ENCODE measurements at regions not wholly inside any gene's neighbourhood (a gene's known extent, or its start where the extent isn't known, plus 50 kb on each side); places are given as distances from the start of the nearest gene placed in this dataset.

DNA sequence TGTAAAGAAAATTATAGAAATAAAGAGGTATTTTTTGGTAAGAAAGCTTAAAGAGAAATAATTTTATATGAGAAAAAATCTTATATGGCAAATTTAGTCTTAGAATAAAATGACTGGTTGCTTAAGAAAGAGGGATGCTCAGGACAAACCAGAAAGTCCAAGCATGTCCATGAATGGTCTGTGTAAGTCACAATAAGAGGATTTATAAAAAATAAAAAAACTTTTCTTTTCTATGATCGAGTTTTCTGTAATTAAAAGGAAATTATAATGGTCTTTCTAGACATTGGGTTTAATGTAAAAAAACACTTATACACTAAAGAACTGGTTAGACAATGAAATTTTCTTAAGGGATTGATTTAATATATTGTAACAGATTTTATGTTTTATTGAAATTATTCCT is 819.6 kb downstream of the TBC1D22A start:
- Histone ChIP-seq H3K36me3 (ENCODE audit: control insufficient read depth in 5 of 5, insufficient read depth in 5 of 5, low read length in 5 of 5) (no peaks in the 10 kb centered on the region), H3K27ac (ENCODE audit: low read depth, low read length) (no peak overlapping the region), H3K4me1 (ENCODE audit: control insufficient read depth in 5 of 5, insufficient read depth in 5 of 5, low read length in 5 of 5) (peaks cover 0 to 9% (median 6%) of the 10 kb centered on the region in 5 donors), H3K9ac (ENCODE audit: low read length in 5 of 5) (no peak overlapping the region), H3K4me3 (ENCODE audit: low read depth in 1 of 5, low read length in 5 of 5) (no peak overlapping the region), H3K9me3 (ENCODE audit: control insufficient read depth in 5 of 5, low read length in 5 of 5) (peaks cover 0 to 8% (median 4%) of the 10 kb centered on the region in 5 donors), H3K27me3 (ENCODE audit: control insufficient read depth in 5 of 5, insufficient read depth in 4 of 5, low read length in 5 of 5) (peaks cover 0 to 6% (median 3%) of the 10 kb centered on the region in 5 donors)

GRCh38 chr22:47580121-47580520 is 817.7 kb downstream of the TBC1D22A start:
- Histone ChIP-seq H3K4me3 (ENCODE audit: low read depth in 1 of 5, low read length in 5 of 5) (no peak overlapping the region), H3K36me3 (ENCODE audit: control insufficient read depth in 5 of 5, insufficient read depth in 5 of 5, low read length in 5 of 5) (no peaks in the 10 kb centered on the region), H3K4me1 (ENCODE audit: control insufficient read depth in 5 of 5, insufficient read depth in 5 of 5, low read length in 5 of 5) (peaks cover 0 to 11% (median 6%) of the 10 kb centered on the region in 5 donors), H3K9ac (ENCODE audit: low read length in 5 of 5) (no peak overlapping the region), H3K27ac (ENCODE audit: low read depth, low read length) (no peak overlapping the region), H3K27me3 (ENCODE audit: control insufficient read depth in 5 of 5, insufficient read depth in 4 of 5, low read length in 5 of 5) (no peaks in the 10 kb centered on the region), H3K9me3 (ENCODE audit: control insufficient read depth in 5 of 5, low read length in 5 of 5) (peaks cover 0 to 8% (median 4%) of the 10 kb centered on the region in 5 donors)

GRCh38 chr22:47576908-47577307 is 814.5 kb downstream of the TBC1D22A start:
- H3K4me1 ChIP-seq (ENCODE audit: control insufficient read depth in 5 of 5, insufficient read depth in 5 of 5, low read length in 5 of 5), result peaks cover 0 to 11% (median 6%) of the 10 kb centered on the region in 5 donors
- H3K27ac ChIP-seq (ENCODE audit: low read depth, low read length), result no peak overlapping the region
- H3K36me3 ChIP-seq (ENCODE audit: control insufficient read depth in 5 of 5, insufficient read depth in 5 of 5, low read length in 5 of 5), result no peaks in the 10 kb centered on the region
- no peaks in the 10 kb centered on the region for H3K9me3 ChIP-seq (ENCODE audit: control insufficient read depth in 5 of 5, low read length in 5 of 5)
- H3K9ac ChIP-seq (ENCODE audit: low read length in 5 of 5), result no peak overlapping the region
- peaks cover 0 to 6% (median 0%) of the 10 kb centered on the region in 5 donors for H3K27me3 ChIP-seq (ENCODE audit: control insufficient read depth in 5 of 5, insufficient read depth in 4 of 5, low read length in 5 of 5)
- H3K4me3 ChIP-seq (ENCODE audit: low read depth in 1 of 5, low read length in 5 of 5), result no peak overlapping the region

GRCh38 chr22:47575291-47575690 is 812.8 kb downstream of the TBC1D22A start:
- H3K36me3 ChIP-seq (ENCODE audit: control insufficient read depth in 5 of 5, insufficient read depth in 5 of 5, low read length in 5 of 5), result no peaks in the 10 kb centered on the region
- H3K27me3 ChIP-seq (ENCODE audit: control insufficient read depth in 5 of 5, insufficient read depth in 4 of 5, low read length in 5 of 5), result peaks cover 0 to 6% (median 0%) of the 10 kb centered on the region in 5 donors
- no peak overlapping the region for H3K9ac ChIP-seq (ENCODE audit: low read length in 5 of 5)
- no peak overlapping the region for H3K4me3 ChIP-seq (ENCODE audit: low read depth in 1 of 5, low read length in 5 of 5)
- H3K4me1 ChIP-seq (ENCODE audit: control insufficient read depth in 5 of 5, insufficient read depth in 5 of 5, low read length in 5 of 5), result peaks cover 0 to 11% (median 6%) of the 10 kb centered on the region in 5 donors
- no peaks in the 10 kb centered on the region for H3K9me3 ChIP-seq (ENCODE audit: control insufficient read depth in 5 of 5, low read length in 5 of 5)
- H3K27ac ChIP-seq (ENCODE audit: low read depth, low read length), result no peak overlapping the region

- Histone ChIP-seq H3K27ac (ENCODE audit: low read depth, low read length) (no peak overlapping the region), H3K4me1 (ENCODE audit: control insufficient read depth in 5 of 5, insufficient read depth in 5 of 5, low read length in 5 of 5) (peaks cover 0 to 11% (median 6%) of the 10 kb centered on the region in 5 donors), H3K27me3 (ENCODE audit: control insufficient read depth in 5 of 5, insufficient read depth in 4 of 5, low read length in 5 of 5) (peaks cover 0 to 9% (median 0%) of the 10 kb centered on the region in 5 donors), H3K9me3 (ENCODE audit: control insufficient read depth in 5 of 5, low read length in 5 of 5) (no peaks in the 10 kb centered on the region), H3K36me3 (ENCODE audit: control insufficient read depth in 5 of 5, insufficient read depth in 5 of 5, low read length in 5 of 5) (no peaks in the 10 kb centered on the region), H3K9ac (ENCODE audit: low read length in 5 of 5) (no peak overlapping the region), H3K4me3 (ENCODE audit: low read depth in 1 of 5, low read length in 5 of 5) (no peak overlapping the region)
Measured at GRCh38 chr22:47574556-47574955, 812.1 kb downstream of the TBC1D22A start.

GRCh38 chr22:47573141-47573540 is 810.7 kb downstream of the TBC1D22A start:
- Histone ChIP-seq H3K4me1 (ENCODE audit: control insufficient read depth in 5 of 5, insufficient read depth in 5 of 5, low read length in 5 of 5) (peaks cover 0 to 10% (median 4%) of the 10 kb centered on the region in 5 donors), H3K27ac (ENCODE audit: low read depth, low read length) (no peak overlapping the region), H3K4me3 (ENCODE audit: low read depth in 1 of 5, low read length in 5 of 5) (no peak overlapping the region), H3K36me3 (ENCODE audit: control insufficient read depth in 5 of 5, insufficient read depth in 5 of 5, low read length in 5 of 5) (no peaks in the 10 kb centered on the region), H3K9me3 (ENCODE audit: control insufficient read depth in 5 of 5, low read length in 5 of 5) (no peaks in the 10 kb centered on the region), H3K9ac (ENCODE audit: low read length in 5 of 5) (no peak overlapping the region), H3K27me3 (ENCODE audit: control insufficient read depth in 5 of 5, insufficient read depth in 4 of 5, low read length in 5 of 5) (peaks cover 0 to 9% (median 0%) of the 10 kb centered on the region in 5 donors)

DNA sequence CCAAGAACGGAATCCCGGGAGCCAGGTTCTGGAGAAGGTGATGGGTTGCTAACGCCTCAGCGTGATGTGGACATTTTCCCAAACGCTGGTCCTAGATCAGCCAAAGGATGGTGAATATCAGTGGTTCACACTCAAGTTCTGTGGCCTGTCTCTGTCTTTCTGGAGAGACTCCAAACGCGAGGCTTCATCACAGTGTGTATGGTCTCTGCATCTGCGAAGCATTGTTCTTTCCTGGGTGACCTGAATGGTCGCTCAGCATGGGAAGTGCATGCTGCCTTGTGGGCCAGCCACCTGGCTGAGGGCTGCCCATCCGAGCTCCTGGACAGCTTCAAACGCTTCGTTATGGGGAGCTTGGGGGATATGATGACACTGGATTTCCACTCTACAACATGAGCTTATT is 810.0 kb downstream of the TBC1D22A start:
- Histone ChIP-seq H3K4me3 (ENCODE audit: low read depth in 1 of 5, low read length in 5 of 5) (no peak overlapping the region), H3K27ac (ENCODE audit: low read depth, low read length) (no peak overlapping the region), H3K4me1 (ENCODE audit: control insufficient read depth in 5 of 5, insufficient read depth in 5 of 5, low read length in 5 of 5) (peaks cover 0 to 5% (median 0%) of the 10 kb centered on the region in 5 donors), H3K9ac (ENCODE audit: low read length in 5 of 5) (no peak overlapping the region), H3K9me3 (ENCODE audit: control insufficient read depth in 5 of 5, low read length in 5 of 5) (no peaks in the 10 kb centered on the region), H3K36me3 (ENCODE audit: control insufficient read depth in 5 of 5, insufficient read depth in 5 of 5, low read length in 5 of 5) (no peaks in the 10 kb centered on the region), H3K27me3 (ENCODE audit: control insufficient read depth in 5 of 5, insufficient read depth in 4 of 5, low read length in 5 of 5) (peaks cover 0 to 9% (median 0%) of the 10 kb centered on the region in 5 donors)

DNA sequence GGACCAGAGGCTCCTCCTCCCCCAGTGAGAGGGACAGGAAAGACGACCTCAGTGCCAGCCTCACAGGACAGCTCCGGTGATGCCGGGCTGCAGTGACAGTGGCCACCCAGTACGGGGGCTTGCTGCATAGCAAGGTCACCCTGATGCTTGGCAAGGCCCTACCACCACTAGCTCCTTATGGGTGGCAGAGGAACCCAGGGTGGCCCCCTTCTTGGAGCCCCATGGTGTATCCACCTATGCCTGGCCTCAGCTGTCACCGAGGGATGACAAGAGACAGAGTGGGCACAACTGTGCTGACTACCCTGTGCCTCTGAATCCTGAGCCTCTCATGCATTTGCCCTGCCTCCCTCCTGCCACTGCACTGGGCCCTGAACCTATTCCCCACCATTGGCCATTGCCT is 809.2 kb downstream of the TBC1D22A start:
- no peaks in the 10 kb centered on the region for H3K4me1 ChIP-seq (ENCODE audit: control insufficient read depth in 5 of 5, insufficient read depth in 5 of 5, low read length in 5 of 5)
- no peaks in the 10 kb centered on the region for H3K9me3 ChIP-seq (ENCODE audit: control insufficient read depth in 5 of 5, low read length in 5 of 5)

GRCh38 chr22:47570851-47571250 is 808.4 kb downstream of the TBC1D22A start:
- no peaks in the 10 kb centered on the region for H3K9me3 ChIP-seq (ENCODE audit: control insufficient read depth in 5 of 5, low read length in 5 of 5)
- no peak overlapping the region for H3K9ac ChIP-seq (ENCODE audit: low read length in 5 of 5)
- no peaks in the 10 kb centered on the region for H3K36me3 ChIP-seq (ENCODE audit: control insufficient read depth in 5 of 5, insufficient read depth in 5 of 5, low read length in 5 of 5)
- peaks cover 0 to 14% (median 0%) of the 10 kb centered on the region in 5 donors for H3K27me3 ChIP-seq (ENCODE audit: control insufficient read depth in 5 of 5, insufficient read depth in 4 of 5, low read length in 5 of 5)
- no peak overlapping the region for H3K27ac ChIP-seq (ENCODE audit: low read depth, low read length)
- no peak overlapping the region for H3K4me3 ChIP-seq (ENCODE audit: low read depth in 1 of 5, low read length in 5 of 5)
- no peaks in the 10 kb centered on the region for H3K4me1 ChIP-seq (ENCODE audit: control insufficient read depth in 5 of 5, insufficient read depth in 5 of 5, low read length in 5 of 5)

More for the DNA sequence above, 809.2 kb downstream of the TBC1D22A start:
- Histone ChIP-seq H3K36me3 (ENCODE audit: control insufficient read depth in 5 of 5, insufficient read depth in 5 of 5, low read length in 5 of 5) (no peaks in the 10 kb centered on the region), H3K27me3 (ENCODE audit: control insufficient read depth in 5 of 5, insufficient read depth in 4 of 5, low read length in 5 of 5) (peaks cover 0 to 14% (median 0%) of the 10 kb centered on the region in 5 donors), H3K4me3 (ENCODE audit: low read depth in 1 of 5, low read length in 5 of 5) (no peak overlapping the region), H3K27ac (ENCODE audit: low read depth, low read length) (no peak overlapping the region), H3K9ac (ENCODE audit: low read length in 5 of 5) (no peak overlapping the region)

GRCh38 chr22:47570300-47570685 is 807.8 kb downstream of the TBC1D22A start:
- no peak overlapping the region for H3K27ac ChIP-seq (ENCODE audit: low read depth, low read length)
- H3K4me3 ChIP-seq (ENCODE audit: low read depth in 1 of 5, low read length in 5 of 5), result no peak overlapping the region
- H3K4me1 ChIP-seq (ENCODE audit: control insufficient read depth in 5 of 5, insufficient read depth in 5 of 5, low read length in 5 of 5), result no peaks in the 10 kb centered on the region
- no peaks in the 10 kb centered on the region for H3K36me3 ChIP-seq (ENCODE audit: control insufficient read depth in 5 of 5, insufficient read depth in 5 of 5, low read length in 5 of 5)
- peaks cover 0 to 14% (median 0%) of the 10 kb centered on the region in 5 donors for H3K27me3 ChIP-seq (ENCODE audit: control insufficient read depth in 5 of 5, insufficient read depth in 4 of 5, low read length in 5 of 5)
- H3K9ac ChIP-seq (ENCODE audit: low read length in 5 of 5), result no peak overlapping the region
- no peaks in the 10 kb centered on the region for H3K9me3 ChIP-seq (ENCODE audit: control insufficient read depth in 5 of 5, low read length in 5 of 5)
